ENCODE measurements at regions not wholly inside any gene's neighbourhood (a gene's known extent, or its start where the extent isn't known, plus 50 kb on each side); places are given as distances from the start of the nearest gene placed in this dataset.

DNA sequence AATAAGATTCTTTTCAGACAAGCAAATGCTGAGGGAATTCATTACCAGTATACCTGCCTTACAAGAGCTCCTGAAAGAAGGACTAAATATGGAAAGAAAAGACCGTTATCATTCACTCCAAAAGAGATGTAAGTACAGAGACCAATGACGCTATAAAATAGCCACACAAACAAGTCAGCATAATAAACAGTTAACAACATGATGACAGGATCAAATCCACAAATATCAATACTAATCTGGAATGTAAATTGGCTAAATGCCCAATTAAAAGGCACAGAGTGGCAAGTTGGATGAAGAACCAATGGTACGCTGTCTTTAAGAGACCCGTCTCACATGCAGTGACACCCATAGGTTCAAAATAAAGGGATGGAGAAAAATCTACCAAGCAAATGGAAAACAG lies 349.6 kb upstream of the MPDZ start:
- intact Hi-C loops (cut with micrococcal nuclease; ENCODE audit: unreplicated experiment) (no loop called here), in situ Hi-C loops (cut with HindIII; ENCODE audit: extremely low pct_ligation_motif_present, low pct_unique_long_range_greater_than_20kb) (no loop called here)
- ATAC-seq = no peak
- WGBS (ENCODE audit: low lambda C conversion rate) = 8% methylated on average over 4 of the region's 4 CpGs
- Histone ChIP-seq H3K9ac (ENCODE audit: insufficient read depth, low read depth, low read length) (no peak overlapping the region), H3K27ac (ENCODE audit: extremely low read length, insufficient read depth, low read length) (no peak overlapping the region), H3K36me3 (replicated peaks in 1 of 2; ENCODE audit: control insufficient read depth in 1 of 2, insufficient read depth in 2 of 2, low read length in 2 of 2) (no peaks in the 10 kb centered on the region), H3K27me3 (ENCODE audit: control insufficient read depth in 1 of 2, insufficient read depth in 2 of 2, low read length in 2 of 2) (no peaks in the 10 kb centered on the region), H3K4me1 (ENCODE audit: insufficient read depth, low read length) (no peaks in the 10 kb centered on the region), H4K20me1 (ENCODE audit: insufficient read depth, low read length) (no peaks in the 10 kb centered on the region), H3K4me3 (replicated peaks in 1 of 3; ENCODE audit: insufficient read depth in 1 of 3, low read depth in 2 of 3, low read length in 3 of 3) (no peak overlapping the region), H3K79me2 (ENCODE audit: insufficient read depth, low read length) (no peaks in the 10 kb centered on the region), H3K4me2 (ENCODE audit: low read depth, low read length) (no peak overlapping the region), H2AFZ (ENCODE audit: low read length) (no peak overlapping the region), H3K9me3 (ENCODE audit: low read length) (no peaks in the 10 kb centered on the region)
- no peak for DNase-seq (ENCODE audit: low spot score)
- no peak for FAIRE-seq
- BruUV-seq (replicated peaks) = no TSS peak
- POLR2A ChIA-PET = no interaction called here
- CTCF ChIA-PET (ENCODE audit: low intra/inter-chr PET ratio, low total read pairs) = no interaction called here
- TF ChIP-seq RBFOX2 (IDR thresholded peaks at IDR 0.05; ENCODE audit: low read depth, low read length) = no peak
- TF ChIP-seq, protein P1, sequence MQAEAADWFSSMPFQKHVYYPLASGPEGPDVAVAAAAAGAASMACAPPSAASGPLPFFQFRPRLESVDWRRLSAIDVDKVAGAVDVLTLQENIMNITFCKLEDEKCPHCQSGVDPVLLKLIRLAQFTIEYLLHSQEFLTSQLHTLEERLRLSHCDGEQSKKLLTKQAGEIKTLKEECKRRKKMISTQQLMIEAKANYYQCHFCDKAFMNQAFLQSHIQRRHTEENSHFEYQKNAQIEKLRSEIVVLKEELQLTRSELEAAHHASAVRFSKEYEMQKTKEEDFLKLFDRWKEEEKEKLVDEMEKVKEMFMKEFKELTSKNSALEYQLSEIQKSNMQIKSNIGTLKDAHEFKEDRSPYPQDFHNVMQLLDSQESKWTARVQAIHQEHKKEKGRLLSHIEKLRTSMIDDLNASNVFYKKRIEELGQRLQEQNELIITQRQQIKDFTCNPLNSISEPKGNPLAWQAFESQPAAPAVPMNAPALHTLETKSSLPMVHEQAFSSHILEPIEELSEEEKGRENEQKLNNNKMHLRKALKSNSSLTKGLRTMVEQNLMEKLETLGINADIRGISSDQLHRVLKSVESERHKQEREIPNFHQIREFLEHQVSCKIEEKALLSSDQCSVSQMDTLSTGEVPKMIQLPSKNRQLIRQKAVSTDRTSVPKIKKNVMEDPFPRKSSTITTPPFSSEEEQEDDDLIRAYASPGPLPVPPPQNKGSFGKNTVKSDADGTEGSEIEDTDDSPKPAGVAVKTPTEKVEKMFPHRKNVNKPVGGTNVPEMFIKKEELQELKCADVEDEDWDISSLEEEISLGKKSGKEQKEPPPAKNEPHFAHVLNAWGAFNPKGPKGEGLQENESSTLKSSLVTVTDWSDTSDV (CRISPR knock-in tag; IDR thresholded peaks at IDR 0.05) = no peak
- TF ChIP-seq MXD1 (CRISPR knock-in tag; IDR thresholded peaks at IDR 0.05) = no peak
- TF ChIP-seq HMG20B (CRISPR knock-in tag; conservative IDR thresholded peaks at IDR 0.05) = no peak
- TF ChIP-seq NCOA5 (CRISPR knock-in tag; IDR thresholded peaks at IDR 0.05) = no peak
- no peak for TF ChIP-seq ZNF382 (CRISPR knock-in tag; IDR thresholded peaks at IDR 0.05; ENCODE audit: borderline replicate concordance)
- TF ChIP-seq, protein P2, sequence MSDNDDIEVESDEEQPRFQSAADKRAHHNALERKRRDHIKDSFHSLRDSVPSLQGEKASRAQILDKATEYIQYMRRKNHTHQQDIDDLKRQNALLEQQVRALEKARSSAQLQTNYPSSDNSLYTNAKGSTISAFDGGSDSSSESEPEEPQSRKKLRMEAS (IDR thresholded peaks at IDR 0.05) = no peak
- TF ChIP-seq FOXJ3 (CRISPR knock-in tag; IDR thresholded peaks at IDR 0.05; ENCODE audit: borderline replicate concordance) = no peak
- TF ChIP-seq ZNF468 (CRISPR knock-in tag; IDR thresholded peaks at IDR 0.05) = no peak
- no peak for TF ChIP-seq ZNF34 (CRISPR knock-in tag; IDR thresholded peaks at IDR 0.05; ENCODE audit: borderline replicate concordance)
- no peak for TF ChIP-seq SKIL (CRISPR knock-in tag; IDR thresholded peaks at IDR 0.05; ENCODE audit: borderline replicate concordance)
- TF ChIP-seq ZNF549 (CRISPR knock-in tag; IDR thresholded peaks at IDR 0.05) = no peak
- TF ChIP-seq ZNF225 (CRISPR knock-in tag; IDR thresholded peaks at IDR 0.05) = no peak
- no peak for TF ChIP-seq ZNF296 (CRISPR knock-in tag; conservative IDR thresholded peaks at IDR 0.05)
- TF ChIP-seq ZNF777 (CRISPR knock-in tag; IDR thresholded peaks at IDR 0.05) = no peak
- no peak for TF ChIP-seq NFRKB (IDR thresholded peaks at IDR 0.05)
- no peak for TF ChIP-seq ZKSCAN1 (IDR thresholded peaks at IDR 0.05; ENCODE audit: low read length)
- TF ChIP-seq, protein P3, sequence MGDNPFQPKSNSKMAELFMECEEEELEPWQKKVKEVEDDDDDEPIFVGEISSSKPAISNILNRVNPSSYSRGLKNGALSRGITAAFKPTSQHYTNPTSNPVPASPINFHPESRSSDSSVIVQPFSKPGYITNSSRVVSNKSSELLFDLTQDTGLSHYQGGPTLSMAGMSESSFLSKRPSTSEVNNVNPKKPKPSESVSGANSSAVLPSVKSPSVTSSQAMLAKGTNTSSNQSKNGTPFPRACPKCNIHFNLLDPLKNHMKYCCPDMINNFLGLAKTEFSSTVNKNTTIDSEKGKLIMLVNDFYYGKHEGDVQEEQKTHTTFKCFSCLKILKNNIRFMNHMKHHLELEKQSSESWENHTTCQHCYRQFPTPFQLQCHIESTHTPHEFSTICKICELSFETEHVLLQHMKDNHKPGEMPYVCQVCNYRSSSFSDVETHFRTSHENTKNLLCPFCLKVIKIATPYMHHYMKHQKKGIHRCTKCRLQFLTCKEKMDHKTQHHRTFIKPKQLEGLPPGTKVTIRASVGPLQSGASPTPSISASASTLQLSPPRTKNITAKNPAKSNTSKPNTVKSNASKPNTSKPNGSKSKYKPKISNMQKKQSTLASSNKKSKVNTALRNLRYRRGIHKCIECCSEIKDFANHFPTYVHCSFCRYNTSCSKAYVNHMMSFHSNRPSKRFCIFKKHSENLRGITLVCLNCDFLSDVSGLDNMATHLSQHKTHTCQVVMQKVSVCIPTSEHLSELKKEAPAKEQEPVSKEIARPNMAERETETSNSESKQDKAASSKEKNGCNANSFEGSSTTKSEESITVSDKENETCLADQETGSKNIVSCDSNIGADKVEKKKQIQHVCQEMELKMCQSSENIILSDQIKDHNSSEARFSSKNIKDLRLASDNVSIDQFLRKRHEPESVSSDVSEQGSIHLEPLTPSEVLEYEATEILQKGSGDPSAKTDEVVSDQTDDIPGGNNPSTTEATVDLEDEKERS (CRISPR knock-in tag; IDR thresholded peaks at IDR 0.05) = no peak
- TF ChIP-seq JUND (CRISPR knock-in tag; IDR thresholded peaks at IDR 0.05) = no peak
